Nucleus accumbens (tissue), 56 donors: ENCODE measurements at regions not wholly inside any gene's neighbourhood (a gene's known extent, or its start where the extent isn't known, plus 50 kb on each side); places are given as distances from the start of the nearest gene placed in this dataset.
"Not testable (repeated sequence)": the region's sequence is repeated elsewhere in the genome, so short reads cannot be mapped to it uniquely, and the experiment has no call there.

Experiments used
- DNase-seq, 56 donors: peaks; one replicate each; lab custom pipeline; 2025; lab: John Stamatoyannopoulos, UW

DNA sequence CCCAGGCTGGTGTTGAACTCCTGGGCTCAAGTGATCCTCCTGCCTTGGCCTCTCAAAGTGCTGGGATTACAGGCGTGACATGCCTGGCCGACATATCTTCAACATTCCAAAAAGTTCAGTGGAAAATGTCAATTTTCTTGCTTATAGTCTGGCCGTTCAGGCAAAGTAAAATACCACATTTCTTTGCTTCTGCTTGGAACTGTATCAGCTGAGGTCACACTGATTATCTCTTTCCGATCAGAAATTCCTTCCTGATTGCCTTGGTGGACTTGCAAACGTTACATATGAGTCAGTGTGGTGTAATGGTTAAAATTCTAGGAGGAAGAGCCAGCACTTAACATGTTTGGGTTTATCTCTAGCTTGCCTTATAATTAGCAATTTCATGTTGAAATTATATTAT lies 170.6 kb upstream of the ERV3-1 start:
- not testable (repeated sequence) for DNase-seq

DNA sequence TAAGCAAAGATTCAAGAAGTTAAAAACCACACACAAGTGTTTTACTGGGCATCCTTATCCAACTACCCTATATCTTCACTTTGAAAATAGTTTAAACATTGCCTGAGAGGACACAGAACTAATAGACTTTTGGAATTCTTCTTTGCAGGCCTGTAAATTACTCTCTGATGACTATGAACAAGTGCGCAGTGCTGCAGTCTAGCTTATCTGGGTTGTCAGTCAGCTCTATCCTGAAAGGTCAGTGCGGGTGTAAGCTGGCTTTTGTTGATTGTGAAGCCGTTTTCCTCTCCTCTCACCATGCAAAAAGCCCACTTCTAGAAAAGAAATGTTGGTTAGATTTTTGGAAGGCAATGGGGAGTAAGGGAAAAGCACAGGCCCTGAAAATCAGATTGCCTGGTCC lies 143.6 kb upstream of the ERV3-1 start:
- not testable (repeated sequence) for DNase-seq

- not testable (repeated sequence) for DNase-seq
Measured at GRCh38 chr7:65146118-65146914, 139.8 kb upstream of the ERV3-1 start.

DNA sequence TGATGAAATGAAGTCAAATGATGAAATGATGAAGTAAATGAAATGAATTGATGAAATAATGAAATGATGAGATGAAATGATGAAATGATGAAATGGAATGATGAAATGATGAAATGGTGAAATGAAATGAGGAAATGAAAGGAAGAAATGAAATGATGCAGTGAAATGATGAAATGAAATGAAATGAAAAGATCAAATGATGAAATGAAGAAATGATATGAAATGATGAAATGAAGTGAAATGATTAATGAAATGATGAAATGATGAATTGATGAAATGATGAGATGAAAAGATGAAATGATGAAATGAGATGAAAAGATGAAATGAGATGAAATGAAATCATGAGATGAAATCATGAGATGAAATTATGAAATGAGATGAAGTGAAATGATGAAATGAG lies 139.2 kb upstream of the ERV3-1 start:
- not testable (repeated sequence) for DNase-seq

GRCh38 chr7:65145008-65145407 lies 138.5 kb upstream of the ERV3-1 start:
- not testable (repeated sequence) for DNase-seq

- DNase-seq: not testable (repeated sequence)
Measured at GRCh38 chr7:65144557-65144956, 138.1 kb upstream of the ERV3-1 start.

DNA sequence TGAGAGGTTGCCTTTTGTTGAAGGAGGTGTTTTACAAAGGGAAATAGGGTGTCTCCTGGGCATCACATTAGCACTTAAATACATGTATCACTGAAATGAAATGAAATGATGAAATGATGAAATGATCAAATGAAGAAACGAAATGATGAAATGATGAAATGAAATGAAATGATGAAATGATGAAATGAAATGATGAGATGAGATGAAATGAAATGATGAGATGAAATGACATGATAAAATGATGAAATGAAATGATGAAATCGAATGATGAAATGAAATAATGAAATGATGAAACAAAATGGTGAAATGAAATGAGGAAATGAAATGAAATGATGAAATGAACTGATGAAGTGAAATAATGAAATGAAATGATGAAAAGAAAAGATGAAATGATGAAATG lies 137.6 kb upstream of the ERV3-1 start:
- DNase-seq: not testable (repeated sequence)

DNA sequence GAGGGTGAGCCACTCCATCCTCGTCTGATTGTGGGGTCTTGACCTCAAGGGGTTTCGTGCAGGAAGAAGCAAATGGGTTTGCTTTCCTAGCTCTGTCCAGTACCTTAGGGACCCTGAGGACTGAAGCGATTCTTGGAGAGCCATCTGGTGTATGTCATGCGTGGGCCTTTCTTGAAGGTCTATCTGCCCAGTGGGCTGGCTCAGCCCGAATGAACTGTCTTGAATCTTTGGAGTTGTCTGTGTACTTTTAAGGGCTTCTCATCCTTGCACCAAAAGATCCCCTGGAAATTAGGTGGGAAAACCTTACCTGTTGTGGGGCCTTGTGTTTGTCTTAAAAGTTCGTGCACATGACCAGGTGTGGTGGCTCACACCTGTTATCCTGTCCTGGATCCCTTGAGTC lies 135.4 kb upstream of the ERV3-1 start:
- not testable (repeated sequence) for DNase-seq

DNA sequence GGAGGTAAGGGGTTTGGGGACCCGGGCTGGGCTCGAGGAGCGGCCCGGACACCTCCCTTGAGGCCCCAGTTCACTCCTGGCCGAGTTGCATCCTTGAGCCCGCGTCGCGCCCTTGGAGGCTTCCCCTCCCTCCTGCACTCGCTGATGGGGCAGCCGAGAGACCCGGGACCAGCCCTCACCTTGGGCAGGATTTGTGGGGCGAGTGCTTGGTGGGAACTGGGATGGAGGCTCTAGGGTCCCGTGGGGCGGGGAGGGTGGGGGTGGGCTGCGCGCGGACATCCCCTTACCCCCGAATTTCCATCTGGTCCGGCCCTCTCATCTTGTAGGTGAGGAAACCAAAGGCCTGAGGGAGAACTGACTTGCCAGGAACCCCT lies 134.9 kb upstream of the ERV3-1 start:
- not testable (repeated sequence) for DNase-seq

GRCh38 chr7:65140543-65141404 lies 134.3 kb upstream of the ERV3-1 start:
- peak in 1 of 56 donors; percentile 2 for DNase-seq

DNA sequence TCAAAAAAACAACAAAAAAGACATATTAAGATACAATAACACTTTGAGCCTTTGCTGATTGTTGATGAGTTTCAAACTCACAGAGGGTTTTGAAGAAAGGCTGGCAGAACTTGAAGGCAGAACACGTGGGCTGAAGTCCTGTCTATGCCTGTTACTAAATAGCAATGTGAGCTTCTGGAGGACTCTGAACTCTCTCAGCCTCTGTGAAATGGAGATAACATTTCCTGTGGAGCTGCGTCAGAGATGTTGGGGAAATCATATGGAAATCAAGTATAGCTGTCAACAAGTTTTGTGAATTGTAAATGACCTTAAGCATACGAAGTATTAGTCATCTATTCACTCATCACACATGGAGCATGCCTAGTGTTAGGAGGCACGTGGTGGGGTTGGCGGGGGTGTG lies 130.4 kb upstream of the ERV3-1 start:
- DNase-seq: not testable (repeated sequence)

DNA sequence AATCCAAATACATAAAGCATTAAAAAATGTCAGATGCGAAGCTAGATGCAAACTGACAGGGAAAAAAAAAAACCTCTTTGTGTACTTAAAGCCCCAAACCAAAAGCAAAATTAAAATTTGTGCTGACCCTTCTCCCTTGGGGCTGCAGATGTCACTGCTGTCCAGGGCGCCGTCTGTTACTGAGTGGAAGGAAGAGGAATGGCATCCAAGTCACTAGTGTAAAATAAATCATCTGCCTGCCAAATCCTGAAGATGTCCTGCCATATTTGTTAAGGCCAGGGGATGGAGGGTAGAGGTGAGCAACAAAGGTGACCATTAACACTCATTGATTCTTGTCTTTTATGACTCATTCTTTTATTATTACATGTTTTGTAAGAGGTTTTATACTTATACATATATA lies 126.6 kb upstream of the ERV3-1 start:
- DNase-seq: not testable (repeated sequence)

- not testable (repeated sequence) for DNase-seq
Measured at GRCh38 chr7:65132256-65132655, 125.8 kb upstream of the ERV3-1 start.

GRCh38 chr7:65127364-65127763 lies 120.9 kb upstream of the ERV3-1 start:
- DNase-seq: not testable (repeated sequence)

GRCh38 chr7:65124600-65124999 lies 118.1 kb upstream of the ERV3-1 start:
- not testable (repeated sequence) for DNase-seq

GRCh38 chr7:65105650-65106203 lies 99.2 kb upstream of the ERV3-1 start:
- not testable (repeated sequence) for DNase-seq

- not testable (repeated sequence) for DNase-seq
Measured at GRCh38 chr7:65100499-65100898, 94.0 kb upstream of the ERV3-1 start.

GRCh38 chr7:65081669-65082055 lies 75.2 kb upstream of the ERV3-1 start:
- DNase-seq: peak in 2 of 56 donors; percentile 4 to 8

GRCh38 chr7:65080799-65081668 lies 74.5 kb upstream of the ERV3-1 start:
- DNase-seq: peak; percentile 70 to 98 (median 92)

DNA sequence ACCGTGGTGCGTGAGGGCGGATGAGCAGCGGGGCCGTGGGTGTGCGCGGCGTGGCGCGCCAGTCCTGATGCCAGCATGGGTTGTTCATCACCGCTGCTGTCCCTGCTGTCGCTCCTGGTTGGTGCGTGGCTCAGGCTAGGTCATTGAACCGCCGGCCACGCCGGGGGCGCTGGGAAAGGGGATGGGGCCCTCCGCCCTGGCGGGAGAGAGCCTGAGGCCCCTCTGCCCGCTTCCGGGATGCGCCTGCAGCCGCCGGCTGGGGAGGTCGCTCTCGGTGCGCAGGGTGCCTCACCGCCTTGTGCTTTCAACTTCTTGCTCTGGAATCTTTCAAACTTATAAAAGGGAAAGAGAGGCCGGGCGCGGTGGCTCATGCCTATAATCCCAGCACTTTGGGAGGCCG lies 68.5 kb upstream of the ERV3-1 start:
- not testable (repeated sequence) for DNase-seq
